Activated naive CD4-positive, alpha-beta T cell treated with anti-CD3 and anti-CD28 coated beads, Interleukin-2, amount 50 U/mL, for 16 hours (primary cell): ENCODE measurements at regions not wholly inside any gene's neighbourhood (a gene's known extent, or its start where the extent isn't known, plus 50 kb on each side); places are given as distances from the start of the nearest gene placed in this dataset.

Experiments
- DNase-seq: peaks from one replicate; pipeline ENCODE4 v3.0.0-alpha.2; 2020

GRCh38 chr10:36681751-36682632, 443.4 kb upstream of the ANKRD30A start:
- no peak for DNase-seq

DNA sequence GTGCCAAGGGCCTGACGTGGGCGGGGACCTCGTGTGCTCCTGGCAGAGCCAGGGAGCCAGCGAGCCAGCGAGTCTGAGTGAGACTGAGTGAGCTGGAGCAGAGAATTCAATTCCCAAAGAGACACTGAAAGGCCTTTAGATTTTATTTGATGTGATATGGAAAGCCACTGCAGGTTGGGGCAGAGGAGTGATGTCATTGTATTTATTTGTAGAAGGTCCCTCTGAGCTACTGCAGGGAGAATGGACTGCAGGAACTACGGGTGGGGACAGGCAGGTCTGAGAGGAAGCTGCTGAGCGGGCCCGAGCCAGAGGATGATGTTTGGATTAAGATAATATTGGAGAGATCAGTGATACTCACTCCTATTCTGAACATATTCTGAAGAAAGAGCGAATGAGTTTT, 445.8 kb upstream of the ANKRD30A start:
- DNase-seq, result no peak

DNA sequence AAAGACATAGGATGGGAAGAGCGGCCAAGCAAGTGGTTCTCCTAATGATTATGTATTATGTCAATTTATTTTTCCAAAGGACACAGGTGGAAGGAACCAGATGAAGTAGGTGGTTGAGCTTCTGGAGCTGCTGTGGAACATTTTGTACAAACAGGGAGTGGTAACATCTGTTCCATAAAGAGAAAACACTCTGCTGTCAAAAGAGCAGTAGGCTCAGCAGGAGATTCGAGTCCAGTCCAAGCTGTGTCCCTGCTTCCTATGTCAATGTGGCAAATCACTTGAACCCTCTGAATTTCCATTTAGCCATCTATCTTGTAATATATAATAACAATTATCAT, 448.0 kb upstream of the ANKRD30A start:
- DNase-seq, result no peak

- DNase-seq, result no peak
Observed at GRCh38 chr10:36676756-36677430, 448.5 kb upstream of the ANKRD30A start.

- DNase-seq, result no peak
Observed at GRCh38 chr10:36676321-36676720, 449.1 kb upstream of the ANKRD30A start.

GRCh38 chr10:36675458-36675880, 449.9 kb upstream of the ANKRD30A start:
- DNase-seq, result no peak

- no peak for DNase-seq
Observed at GRCh38 chr10:36671607-36672006, 453.8 kb upstream of the ANKRD30A start.

DNA sequence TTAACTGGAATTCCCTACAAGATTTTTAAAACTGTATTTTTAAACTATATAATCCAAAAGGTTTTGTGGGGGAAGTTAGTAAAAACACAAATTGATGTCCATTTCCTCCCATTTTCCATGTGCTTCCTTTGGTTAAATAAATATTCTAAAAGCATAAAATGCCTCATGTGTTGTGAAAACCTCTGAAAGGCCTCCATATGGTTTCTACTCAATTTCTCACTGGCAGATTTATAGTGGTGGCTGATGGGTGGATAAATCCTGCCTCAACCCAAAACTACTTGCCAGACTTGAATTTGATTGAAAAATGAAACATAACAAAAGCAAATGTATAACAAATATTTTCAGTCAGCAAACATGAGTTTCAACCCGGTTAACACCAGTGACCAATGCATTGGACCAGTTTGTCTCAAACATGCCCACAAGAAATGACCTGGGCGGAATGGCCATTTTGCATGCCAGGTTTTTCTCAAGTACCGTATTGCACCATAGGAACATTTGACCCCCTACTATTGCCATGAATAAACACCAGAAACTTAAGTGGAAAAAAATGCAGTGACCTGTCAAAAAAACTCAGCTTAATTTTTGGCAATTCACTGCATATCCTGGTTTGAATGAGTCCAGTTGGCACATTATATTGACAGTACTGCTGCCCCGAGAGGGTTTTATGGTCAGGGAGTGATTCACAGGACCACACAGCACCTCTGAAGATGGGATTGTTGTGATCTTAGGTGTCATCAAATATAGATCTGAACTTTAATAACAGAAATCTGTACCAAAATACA, 454.6 kb upstream of the ANKRD30A start:
- no peak for DNase-seq

DNA sequence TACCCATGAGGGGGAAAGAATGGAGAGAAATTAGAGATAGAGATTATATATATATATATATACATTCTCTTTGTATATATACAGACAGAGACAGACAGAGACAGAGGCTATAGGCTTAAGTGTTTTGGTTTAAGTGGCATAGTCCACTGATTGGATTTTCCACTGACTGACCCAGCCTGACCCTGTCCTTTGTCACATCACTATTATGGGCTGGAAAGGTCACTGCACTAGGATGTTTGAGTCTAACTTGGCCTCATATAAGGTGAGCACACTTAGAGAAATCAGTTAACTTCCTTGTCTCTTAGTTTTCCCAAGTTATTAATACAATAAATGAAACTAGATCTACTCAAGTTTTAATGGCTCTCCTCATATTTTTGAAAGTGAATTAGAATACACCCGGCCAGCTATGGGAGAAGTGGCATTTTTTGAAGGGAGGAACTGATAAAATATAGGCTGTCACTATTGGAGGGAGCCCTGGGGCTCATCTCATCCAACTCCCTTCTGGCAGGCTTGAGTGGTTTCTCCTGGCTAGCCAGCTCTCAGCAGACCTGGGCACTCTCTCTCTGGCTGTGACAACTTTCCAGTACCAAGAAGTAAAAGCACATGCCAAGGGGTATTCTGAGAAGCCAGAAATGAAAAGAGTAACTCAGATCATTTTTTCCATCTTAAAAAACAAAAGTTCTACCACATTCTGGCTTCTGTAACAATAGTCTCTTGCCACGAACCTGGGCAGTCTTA, 455.6 kb upstream of the ANKRD30A start:
- no peak for DNase-seq

DNA sequence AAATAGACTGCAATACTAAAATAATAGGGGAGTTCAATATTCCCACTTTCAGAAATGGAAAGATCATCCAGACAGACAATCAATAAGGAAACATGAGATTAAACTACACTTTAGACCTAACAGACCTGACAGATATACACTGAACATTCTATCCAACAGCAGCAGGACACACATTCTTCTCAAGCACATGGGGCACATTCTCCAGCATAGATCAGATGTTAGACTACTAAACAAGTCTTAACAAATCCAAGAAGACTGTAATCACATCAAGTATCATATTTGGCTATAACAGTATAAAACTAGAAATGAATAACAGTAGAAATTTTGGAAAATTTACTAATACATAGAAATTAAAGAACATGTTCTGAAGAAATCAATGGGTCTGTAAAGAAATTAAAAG, 458.9 kb upstream of the ANKRD30A start:
- no peak for DNase-seq

- no peak for DNase-seq
Observed at GRCh38 chr10:36662571-36662970, 462.8 kb upstream of the ANKRD30A start.

GRCh38 chr10:36650274-36650673, 475.1 kb upstream of the ANKRD30A start:
- no peak for DNase-seq

GRCh38 chr10:36647540-36647939, 477.9 kb upstream of the ANKRD30A start:
- DNase-seq, result no peak

- DNase-seq, result no peak
Observed at GRCh38 chr10:36640626-36641025, 484.8 kb upstream of the ANKRD30A start.

GRCh38 chr10:36638462-36639155, 486.8 kb upstream of the ANKRD30A start:
- DNase-seq, result no peak

- DNase-seq, result no peak
Observed at GRCh38 chr10:36636879-36637278, 488.5 kb upstream of the ANKRD30A start.

- DNase-seq, result no peak
Observed at GRCh38 chr10:36636285-36636839, 489.0 kb upstream of the ANKRD30A start.

- no peak for DNase-seq
Observed at GRCh38 chr10:36634916-36635315, 490.5 kb upstream of the ANKRD30A start.

DNA sequence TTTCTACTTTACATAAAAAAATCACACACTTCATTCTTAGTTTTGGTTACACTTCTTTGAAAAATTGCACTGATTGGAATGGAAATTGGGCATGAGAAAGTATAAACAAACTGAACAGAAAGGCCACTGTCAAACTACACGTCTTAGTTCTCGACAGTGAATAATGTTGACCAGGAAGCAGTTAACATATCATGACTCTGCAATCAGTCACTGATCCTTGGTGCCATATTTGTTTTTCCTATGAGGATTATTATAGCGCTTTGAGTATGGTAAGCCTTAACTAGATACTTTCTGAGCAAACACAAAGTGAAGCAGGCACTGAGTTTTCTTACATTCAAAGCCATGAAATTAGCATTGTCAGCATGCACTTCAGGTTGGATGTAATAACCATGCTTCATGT, 495.1 kb upstream of the ANKRD30A start:
- DNase-seq, result no peak

- no peak for DNase-seq
Observed at GRCh38 chr10:36629476-36629875, 495.9 kb upstream of the ANKRD30A start.

- no peak for DNase-seq
Observed at GRCh38 chr10:36624551-36625100, 500.8 kb upstream of the ANKRD30A start.

- DNase-seq, result no peak
Observed at GRCh38 chr10:36621346-36621745, 504.1 kb upstream of the ANKRD30A start.
